ENCODE measurements at regions not wholly inside any gene's neighbourhood (a gene's known extent, or its start where the extent isn't known, plus 50 kb on each side); places are given as distances from the start of the nearest gene placed in this dataset.
"Not testable (repeated sequence)": the region's sequence is repeated elsewhere in the genome, so short reads cannot be mapped to it uniquely, and the experiment has no call there.

- H3K4me1 ChIP-seq (ENCODE audit: control insufficient read depth, insufficient read depth, low read depth, low read length) = no peaks in the 10 kb centered on the region
- no CpG with 5 or more reads among the region's 3 CpGs for WGBS
Observed at GRCh38 chr17:53217311-53217710, 605.4 kb upstream of the KIF2B start.

GRCh38 chr17:53208935-53209334 is 613.8 kb upstream of the KIF2B start:
- not testable (repeated sequence) for H3K4me1 ChIP-seq (ENCODE audit: control insufficient read depth, insufficient read depth, low read depth, low read length); H3K27me3 ChIP-seq (ENCODE audit: control insufficient read depth in 1 of 2, insufficient read depth in 1 of 2, low read length in 2 of 2); H2BK12ac ChIP-seq (ENCODE audit: low read length in 2 of 2); H2AFZ ChIP-seq (ENCODE audit: low read depth, low read length); H3K36me3 ChIP-seq (ENCODE audit: control insufficient read depth in 1 of 2, insufficient read depth in 2 of 2, low read depth in 1 of 2, low read length in 2 of 2); H4K91ac ChIP-seq (ENCODE audit: low read length); H2BK15ac ChIP-seq (ENCODE audit: low read depth, poor library complexity, severe bottlenecking); H3K79me1 ChIP-seq (replicated peaks; ENCODE audit: low read length, poor library complexity, severe bottlenecking); H2BK120ac ChIP-seq (ENCODE audit: low read depth, low read length); H3K9ac ChIP-seq (ENCODE audit: low read length); H3K14ac ChIP-seq (ENCODE audit: low read length in 2 of 2); H3K4me3 ChIP-seq (ENCODE audit: insufficient read depth in 1 of 2, low read depth in 1 of 2, low read length in 2 of 2); H3K18ac ChIP-seq (ENCODE audit: low read depth in 1 of 2, low read length in 2 of 2); H3K9me3 ChIP-seq (ENCODE audit: control insufficient read depth, low read length); H2BK5ac ChIP-seq (ENCODE audit: low read depth, low read length, poor library complexity, severe bottlenecking); H4K8ac ChIP-seq (ENCODE audit: low read length); H3K4me2 ChIP-seq (ENCODE audit: low read length, poor library complexity, severe bottlenecking); H3K23ac ChIP-seq (ENCODE audit: low read length in 2 of 2); DNase-seq; H3K4ac ChIP-seq (ENCODE audit: low read depth in 1 of 2, low read length in 2 of 2); H2AK5ac ChIP-seq (ENCODE audit: low read length, severe bottlenecking); H3K27ac ChIP-seq (ENCODE audit: low read length, poor library complexity, severe bottlenecking)
- no CpG with 5 or more reads among the region's 1 CpG for WGBS

More at GRCh38 chr17:53217311-53217710, 605.4 kb upstream of the KIF2B start:
- H3K27me3 ChIP-seq (ENCODE audit: control insufficient read depth in 1 of 2, insufficient read depth in 1 of 2, low read length in 2 of 2) = no peaks in the 10 kb centered on the region
- DNase-seq = no peak
- no peak overlapping the region for H3K18ac ChIP-seq (ENCODE audit: low read depth in 1 of 2, low read length in 2 of 2)
- H4K8ac ChIP-seq (ENCODE audit: low read length) = no peak overlapping the region
- H2BK5ac ChIP-seq (ENCODE audit: low read depth, low read length, poor library complexity, severe bottlenecking) = no peak overlapping the region
- no peaks in the 10 kb centered on the region for H3K36me3 ChIP-seq (ENCODE audit: control insufficient read depth in 1 of 2, insufficient read depth in 2 of 2, low read depth in 1 of 2, low read length in 2 of 2)
- no peaks in the 10 kb centered on the region for H3K79me1 ChIP-seq (replicated peaks; ENCODE audit: low read length, poor library complexity, severe bottlenecking)
- no peak overlapping the region for H2BK15ac ChIP-seq (ENCODE audit: low read depth, poor library complexity, severe bottlenecking)
- no peak overlapping the region for H3K27ac ChIP-seq (ENCODE audit: low read length, poor library complexity, severe bottlenecking)
- H3K9ac ChIP-seq (ENCODE audit: low read length) = no peak overlapping the region
- no peak overlapping the region for H3K14ac ChIP-seq (ENCODE audit: low read length in 2 of 2)
- H3K9me3 ChIP-seq (ENCODE audit: control insufficient read depth, low read length) = peaks cover 21% of the 10 kb centered on the region
- H3K4me3 ChIP-seq (ENCODE audit: insufficient read depth in 1 of 2, low read depth in 1 of 2, low read length in 2 of 2) = no peak overlapping the region
- no peak overlapping the region for H3K4ac ChIP-seq (ENCODE audit: low read depth in 1 of 2, low read length in 2 of 2)
- no peak overlapping the region for H2AK5ac ChIP-seq (ENCODE audit: low read length, severe bottlenecking)
- no peak overlapping the region for H3K4me2 ChIP-seq (ENCODE audit: low read length, poor library complexity, severe bottlenecking)
- H3K23ac ChIP-seq (ENCODE audit: low read length in 2 of 2) = no peak overlapping the region
- H2AFZ ChIP-seq (ENCODE audit: low read depth, low read length) = no peak overlapping the region
- no peak overlapping the region for H2BK12ac ChIP-seq (ENCODE audit: low read length in 2 of 2)
- no peak overlapping the region for H2BK120ac ChIP-seq (ENCODE audit: low read depth, low read length)
- H4K91ac ChIP-seq (ENCODE audit: low read length) = no peak overlapping the region

- Histone ChIP-seq H2BK5ac (ENCODE audit: low read depth, low read length, poor library complexity, severe bottlenecking) (no peak overlapping the region), H3K14ac (ENCODE audit: low read length in 2 of 2) (no peak overlapping the region), H3K27ac (ENCODE audit: low read length, poor library complexity, severe bottlenecking) (no peak overlapping the region), H3K9me3 (ENCODE audit: control insufficient read depth, low read length) (no peaks in the 10 kb centered on the region), H3K4me2 (ENCODE audit: low read length, poor library complexity, severe bottlenecking) (no peak overlapping the region), H2AFZ (ENCODE audit: low read depth, low read length) (no peak overlapping the region), H4K91ac (ENCODE audit: low read length) (no peak overlapping the region), H3K9ac (ENCODE audit: low read length) (no peak overlapping the region), H4K8ac (ENCODE audit: low read length) (no peak overlapping the region), H3K4me1 (ENCODE audit: control insufficient read depth, insufficient read depth, low read depth, low read length) (no peaks in the 10 kb centered on the region), H2AK5ac (ENCODE audit: low read length, severe bottlenecking) (no peak overlapping the region), H2BK15ac (ENCODE audit: low read depth, poor library complexity, severe bottlenecking) (no peak overlapping the region), H3K27me3 (ENCODE audit: control insufficient read depth in 1 of 2, insufficient read depth in 1 of 2, low read length in 2 of 2) (no peaks in the 10 kb centered on the region), H3K36me3 (ENCODE audit: control insufficient read depth in 1 of 2, insufficient read depth in 2 of 2, low read depth in 1 of 2, low read length in 2 of 2) (no peaks in the 10 kb centered on the region), H3K4ac (ENCODE audit: low read depth in 1 of 2, low read length in 2 of 2) (no peak overlapping the region), H3K79me1 (replicated peaks; ENCODE audit: low read length, poor library complexity, severe bottlenecking) (no peaks in the 10 kb centered on the region), H3K18ac (ENCODE audit: low read depth in 1 of 2, low read length in 2 of 2) (no peak overlapping the region), H2BK12ac (ENCODE audit: low read length in 2 of 2) (no peak overlapping the region), H2BK120ac (ENCODE audit: low read depth, low read length) (no peak overlapping the region), H3K4me3 (ENCODE audit: insufficient read depth in 1 of 2, low read depth in 1 of 2, low read length in 2 of 2) (no peak overlapping the region), H3K23ac (ENCODE audit: low read length in 2 of 2) (no peak overlapping the region)
- DNase-seq = no peak
- no CpG with 5 or more reads among the region's 1 CpG for WGBS
Observed at GRCh38 chr17:53193044-53193443, 629.7 kb upstream of the KIF2B start.

- H3K4me2 ChIP-seq (ENCODE audit: low read length, poor library complexity, severe bottlenecking) = no peak overlapping the region
- H3K36me3 ChIP-seq (ENCODE audit: control insufficient read depth in 1 of 2, insufficient read depth in 2 of 2, low read depth in 1 of 2, low read length in 2 of 2) = no peaks in the 10 kb centered on the region
- no peak overlapping the region for H3K14ac ChIP-seq (ENCODE audit: low read length in 2 of 2)
- H2BK5ac ChIP-seq (ENCODE audit: low read depth, low read length, poor library complexity, severe bottlenecking) = no peak overlapping the region
- H2AFZ ChIP-seq (ENCODE audit: low read depth, low read length) = no peak overlapping the region
- H2BK12ac ChIP-seq (ENCODE audit: low read length in 2 of 2) = no peak overlapping the region
- H4K91ac ChIP-seq (ENCODE audit: low read length) = no peak overlapping the region
- H2BK120ac ChIP-seq (ENCODE audit: low read depth, low read length) = no peak overlapping the region
- H3K18ac ChIP-seq (ENCODE audit: low read depth in 1 of 2, low read length in 2 of 2) = no peak overlapping the region
- no peak overlapping the region for H3K27ac ChIP-seq (ENCODE audit: low read length, poor library complexity, severe bottlenecking)
- no peak overlapping the region for H3K23ac ChIP-seq (ENCODE audit: low read length in 2 of 2)
- no peak for DNase-seq
- no peaks in the 10 kb centered on the region for H3K4me1 ChIP-seq (ENCODE audit: control insufficient read depth, insufficient read depth, low read depth, low read length)
- H2AK5ac ChIP-seq (ENCODE audit: low read length, severe bottlenecking) = no peak overlapping the region
- H3K4me3 ChIP-seq (ENCODE audit: insufficient read depth in 1 of 2, low read depth in 1 of 2, low read length in 2 of 2) = no peak overlapping the region
- no peaks in the 10 kb centered on the region for H3K79me1 ChIP-seq (replicated peaks; ENCODE audit: low read length, poor library complexity, severe bottlenecking)
- H2BK15ac ChIP-seq (ENCODE audit: low read depth, poor library complexity, severe bottlenecking) = no peak overlapping the region
- H3K4ac ChIP-seq (ENCODE audit: low read depth in 1 of 2, low read length in 2 of 2) = no peak overlapping the region
- no peak overlapping the region for H3K9ac ChIP-seq (ENCODE audit: low read length)
- no peaks in the 10 kb centered on the region for H3K9me3 ChIP-seq (ENCODE audit: control insufficient read depth, low read length)
- no peak overlapping the region for H4K8ac ChIP-seq (ENCODE audit: low read length)
- H3K27me3 ChIP-seq (ENCODE audit: control insufficient read depth in 1 of 2, insufficient read depth in 1 of 2, low read length in 2 of 2) = no peaks in the 10 kb centered on the region
Observed at GRCh38 chr17:53191878-53192277, 630.8 kb upstream of the KIF2B start.

Data from mesenchymal stem cell (in vitro differentiated cells and primary cell).